Keratinocyte (primary cell): ENCODE measurements at regions not wholly inside any gene's neighbourhood (a gene's known extent, or its start where the extent isn't known, plus 50 kb on each side); places are given as distances from the start of the nearest gene placed in this dataset.

ENCODE experiments used
- EZH2 ChIP-seq: IDR thresholded peaks from one replicate; pipeline ENCODE4 v1.6.1; 2012; ENCODE audit warnings: inconsistent platforms, mild to moderate bottlenecking, low read length, moderate library complexity
- TF ChIP-seq, protein P1 (sequence below), 3 experiments: IDR thresholded peaks in 1 of 3; conservative IDR thresholded peaks in 1 of 3; optimal IDR thresholded peaks in 1 of 3; 2 replicates in 2 of 3; 3 replicates in 1 of 3; pipeline versions ENCODE3 to v1.5.1; 2011; ENCODE audit warnings: low read length in 3 of 3, mild to moderate bottlenecking in 3 of 3, moderate library complexity in 2 of 3, control low read depth in 1 of 3, inconsistent platforms in 1 of 3; ENCODE audit not compliant: insufficient read depth in 2 of 3; ENCODE audit errors: extremely low read depth in 1 of 3

DNA sequence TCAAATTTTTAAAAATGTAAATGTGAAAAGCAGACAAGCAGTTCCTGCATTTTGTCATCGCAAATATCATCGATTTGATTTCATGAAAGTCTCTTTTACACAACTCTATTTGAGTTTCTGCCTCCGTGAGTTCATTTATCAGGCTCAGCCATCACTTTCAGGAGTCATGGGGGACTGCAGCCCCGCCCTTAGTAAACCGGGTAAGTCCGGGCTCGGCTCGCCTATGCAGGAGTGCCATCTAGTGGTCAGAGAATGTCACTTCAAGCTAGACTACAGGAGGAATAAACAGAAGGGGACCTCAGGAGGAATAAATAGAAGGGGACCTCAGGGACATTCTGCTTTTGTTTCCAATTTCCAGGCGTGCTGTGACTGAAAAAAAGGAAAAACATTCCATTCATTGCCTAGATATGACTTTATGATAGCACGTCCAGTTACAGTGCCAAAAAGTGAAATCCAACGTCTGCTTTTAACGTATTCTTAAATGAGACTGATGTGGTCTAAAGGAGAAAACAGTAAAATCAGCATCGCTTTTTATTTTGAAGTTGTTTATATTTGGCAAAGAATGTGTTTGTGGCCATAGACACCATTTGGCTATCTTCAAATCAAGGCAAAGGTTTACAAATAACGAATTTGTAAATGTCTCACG lies 333.9 kb downstream of the HACE1 start:
- TF ChIP-seq, protein P1, sequence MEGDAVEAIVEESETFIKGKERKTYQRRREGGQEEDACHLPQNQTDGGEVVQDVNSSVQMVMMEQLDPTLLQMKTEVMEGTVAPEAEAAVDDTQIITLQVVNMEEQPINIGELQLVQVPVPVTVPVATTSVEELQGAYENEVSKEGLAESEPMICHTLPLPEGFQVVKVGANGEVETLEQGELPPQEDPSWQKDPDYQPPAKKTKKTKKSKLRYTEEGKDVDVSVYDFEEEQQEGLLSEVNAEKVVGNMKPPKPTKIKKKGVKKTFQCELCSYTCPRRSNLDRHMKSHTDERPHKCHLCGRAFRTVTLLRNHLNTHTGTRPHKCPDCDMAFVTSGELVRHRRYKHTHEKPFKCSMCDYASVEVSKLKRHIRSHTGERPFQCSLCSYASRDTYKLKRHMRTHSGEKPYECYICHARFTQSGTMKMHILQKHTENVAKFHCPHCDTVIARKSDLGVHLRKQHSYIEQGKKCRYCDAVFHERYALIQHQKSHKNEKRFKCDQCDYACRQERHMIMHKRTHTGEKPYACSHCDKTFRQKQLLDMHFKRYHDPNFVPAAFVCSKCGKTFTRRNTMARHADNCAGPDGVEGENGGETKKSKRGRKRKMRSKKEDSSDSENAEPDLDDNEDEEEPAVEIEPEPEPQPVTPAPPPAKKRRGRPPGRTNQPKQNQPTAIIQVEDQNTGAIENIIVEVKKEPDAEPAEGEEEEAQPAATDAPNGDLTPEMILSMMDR (optimal IDR thresholded peaks at IDR 0.05 in 1 of 3, IDR thresholded peaks at IDR 0.05 in 1 of 3, conservative IDR thresholded peaks at IDR 0.05 in 1 of 3; ENCODE audit: extremely low read depth in 1 of 3, insufficient read depth in 2 of 3, low read length in 3 of 3) = peak; percentile 83 to 87 (median 86)
- TF ChIP-seq EZH2 = no peak
